NCI-H2029 treated with DMSO at 0.1 percent for 48 hours (cell line): ENCODE measurements at regions not wholly inside any gene's neighbourhood (a gene's known extent, or its start where the extent isn't known, plus 50 kb on each side); places are given as distances from the start of the nearest gene placed in this dataset.

Source experiments
- DNase-seq: peaks from one replicate; lab custom pipeline; 2025; lab: John Stamatoyannopoulos, UW

- no peak for DNase-seq
Measured at GRCh38 chr3:117611211-117611610, 901.6 kb downstream of the TUSC7 start.

GRCh38 chr3:117616227-117616626 lies 906.6 kb downstream of the TUSC7 start:
- no peak for DNase-seq

GRCh38 chr3:117617906-117618305 lies 908.3 kb downstream of the TUSC7 start:
- DNase-seq = no peak

GRCh38 chr3:117618462-117618861 lies 908.9 kb downstream of the TUSC7 start:
- no peak for DNase-seq

- DNase-seq = no peak
Measured at GRCh38 chr3:117619805-117620204, 910.2 kb downstream of the TUSC7 start.

DNA sequence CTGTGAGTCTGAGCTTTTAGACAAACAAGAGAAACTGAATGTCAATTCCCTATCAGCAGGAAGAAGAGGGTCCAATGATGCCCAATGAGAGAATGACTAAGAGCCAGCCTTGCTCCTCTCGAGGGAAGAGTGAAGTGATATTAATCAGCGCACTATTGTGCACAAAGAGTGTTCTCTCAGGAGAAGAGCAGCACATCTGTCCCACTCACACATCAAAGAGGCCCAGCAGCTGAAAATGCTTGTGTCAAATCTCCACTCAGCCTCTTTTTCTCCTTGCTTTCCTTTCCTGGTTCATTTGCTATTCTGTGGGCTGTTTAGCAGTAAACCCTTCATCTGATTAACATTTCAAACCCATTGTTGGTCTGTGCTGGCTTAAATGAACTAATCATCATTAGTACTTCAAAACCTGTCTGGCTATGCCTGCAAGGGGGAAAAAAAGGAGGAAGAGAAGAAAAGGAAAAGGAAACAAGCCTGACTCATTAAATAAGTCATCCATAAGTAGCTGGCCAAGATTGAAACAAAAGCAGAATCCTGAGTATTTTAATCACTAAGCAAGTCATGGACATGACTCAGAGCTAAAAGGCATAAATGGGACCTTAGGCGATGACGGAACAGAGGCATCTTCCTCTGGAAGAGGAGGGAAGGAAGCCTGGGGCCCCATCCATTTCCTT lies 912.7 kb downstream of the TUSC7 start:
- no peak for DNase-seq

DNA sequence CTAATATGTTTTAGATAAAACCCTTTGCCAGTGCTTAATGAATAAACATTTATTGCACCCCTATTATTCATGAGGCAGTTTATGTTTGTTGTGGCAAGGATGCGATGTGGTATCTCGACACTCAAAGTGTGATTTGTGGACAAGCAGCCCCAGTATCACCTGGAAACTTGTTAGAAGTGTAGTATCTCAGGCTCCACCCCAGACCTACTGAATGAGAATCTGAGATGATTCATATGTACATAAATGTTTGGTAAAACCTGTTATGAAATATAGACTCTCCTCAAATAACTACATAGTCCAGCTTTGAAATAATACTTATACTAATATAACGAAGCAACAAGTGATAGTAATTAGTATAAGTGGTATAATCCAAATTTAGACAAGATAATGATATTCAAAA lies 914.8 kb downstream of the TUSC7 start:
- no peak for DNase-seq

- no peak for DNase-seq
Measured at GRCh38 chr3:117625174-117625573, 915.6 kb downstream of the TUSC7 start.

DNA sequence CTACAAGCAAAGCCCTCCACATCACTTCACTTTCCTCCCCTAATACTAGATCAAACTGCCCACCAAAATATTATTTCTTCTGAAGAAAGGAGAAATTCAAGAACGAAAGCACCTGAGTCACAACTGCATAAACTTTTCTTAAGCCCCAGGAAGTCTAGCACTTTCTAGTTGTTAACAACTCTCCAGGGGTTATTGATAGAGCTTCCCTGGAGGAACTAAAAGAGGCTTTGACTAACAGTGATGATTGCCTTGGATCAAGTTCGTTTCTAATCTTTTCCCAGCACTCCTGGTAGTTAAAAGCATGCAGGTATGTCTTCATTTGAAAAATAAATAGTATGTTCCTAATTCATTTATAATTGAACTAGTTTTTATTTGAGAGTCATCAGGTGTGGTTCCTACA lies 917.0 kb downstream of the TUSC7 start:
- no peak for DNase-seq

DNA sequence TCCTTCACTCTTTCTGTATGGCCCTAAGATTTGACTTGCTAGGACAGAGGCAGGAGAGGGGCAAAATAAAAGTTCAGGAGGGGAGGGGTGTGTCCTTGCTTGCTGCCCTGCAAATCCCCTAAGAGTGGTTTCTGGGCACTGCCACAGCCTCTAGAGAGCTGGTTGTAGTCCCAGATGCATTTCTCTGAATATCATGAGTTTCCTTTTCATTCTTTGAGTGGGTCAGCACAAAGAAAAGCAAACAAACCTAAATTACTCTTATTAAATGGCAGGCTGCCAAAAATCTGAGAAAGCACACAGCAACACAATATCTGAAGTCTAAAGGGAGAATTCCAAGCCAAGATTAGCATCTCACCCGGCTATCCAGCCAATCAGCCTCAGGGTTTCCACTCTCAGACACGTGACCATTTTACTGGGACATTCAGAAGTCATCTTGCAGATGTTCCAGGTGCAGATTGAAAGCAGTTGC lies 919.3 kb downstream of the TUSC7 start:
- DNase-seq = peak; percentile 90

- DNase-seq = no peak
Measured at GRCh38 chr3:117629505-117629904, 919.9 kb downstream of the TUSC7 start.

DNA sequence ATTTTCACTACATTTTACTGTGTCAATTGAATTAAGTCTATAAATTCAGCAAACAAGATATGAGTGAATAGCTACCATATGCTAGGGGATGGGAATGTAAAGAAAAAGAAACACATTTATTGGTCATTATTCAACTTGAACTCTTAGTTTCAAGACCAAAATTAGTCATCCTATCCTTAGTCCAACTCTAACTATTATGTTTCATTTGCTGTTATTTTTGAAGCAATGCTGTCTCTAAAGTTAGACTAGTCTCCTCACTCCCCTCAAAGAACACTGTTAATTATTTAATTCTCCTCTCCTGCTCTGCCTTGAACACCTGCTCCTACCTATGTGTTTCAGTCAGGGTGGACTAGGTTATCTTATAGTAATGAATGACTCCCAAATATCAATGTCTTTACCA lies 920.9 kb downstream of the TUSC7 start:
- DNase-seq = no peak

DNA sequence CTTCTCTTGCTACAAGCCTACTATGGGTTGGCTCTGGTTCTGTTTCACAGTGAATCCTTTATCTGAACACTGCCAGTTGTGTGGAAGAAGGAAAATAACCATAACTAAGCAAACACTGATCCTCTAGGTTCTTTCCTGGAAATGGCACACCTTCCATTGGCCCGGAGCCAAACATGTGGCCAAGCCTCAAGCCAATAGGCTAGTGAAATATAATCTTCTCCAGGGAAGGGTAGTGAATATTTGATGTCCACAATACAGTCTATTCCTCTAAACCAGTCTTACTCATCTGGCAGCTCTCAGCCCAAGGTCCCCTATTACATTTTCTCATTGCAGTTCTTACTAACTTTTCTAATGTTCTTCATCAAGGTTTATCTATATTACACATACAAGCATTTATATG lies 921.3 kb downstream of the TUSC7 start:
- DNase-seq = peak; percentile 74

DNA sequence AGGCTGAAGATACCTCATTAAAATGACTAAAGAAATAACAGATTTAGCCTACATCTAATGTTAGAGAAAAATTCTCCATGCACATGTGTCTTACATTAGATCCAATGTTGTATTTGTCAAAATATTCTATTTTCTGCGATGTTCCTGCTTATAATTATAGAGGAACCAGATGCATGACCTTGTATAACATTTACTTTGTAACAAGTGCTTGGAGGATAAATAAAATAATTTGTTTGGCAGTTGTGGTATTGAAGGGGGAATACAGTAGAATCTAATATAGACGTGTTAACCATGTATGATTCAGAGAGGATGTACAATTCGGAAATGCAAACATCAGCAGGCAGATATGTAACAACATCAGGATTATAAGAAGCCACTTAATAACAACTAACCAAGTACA lies 922.2 kb downstream of the TUSC7 start:
- DNase-seq = no peak

- DNase-seq = no peak
Measured at GRCh38 chr3:117632191-117632590, 922.6 kb downstream of the TUSC7 start.

- DNase-seq = no peak
Measured at GRCh38 chr3:117633207-117633606, 923.6 kb downstream of the TUSC7 start.

DNA sequence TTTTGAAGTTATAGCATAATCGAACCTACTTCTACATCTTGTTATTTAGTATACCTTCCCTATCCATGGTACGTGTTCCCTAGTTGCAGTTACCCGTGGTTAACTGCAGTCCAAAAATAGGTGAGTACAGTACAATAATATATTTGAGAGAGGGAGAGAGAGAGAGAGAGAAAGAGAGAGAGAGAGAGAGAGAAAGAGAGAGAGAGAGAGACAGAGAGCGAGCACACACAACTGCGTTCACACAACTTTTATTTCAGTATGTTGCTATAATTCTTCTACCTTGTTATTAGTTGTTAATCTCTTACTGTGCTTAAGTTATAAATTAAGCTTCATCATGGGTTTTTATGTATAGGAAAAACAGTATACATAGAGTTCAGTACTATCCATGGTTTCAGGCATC lies 928.1 kb downstream of the TUSC7 start:
- DNase-seq = no peak

DNA sequence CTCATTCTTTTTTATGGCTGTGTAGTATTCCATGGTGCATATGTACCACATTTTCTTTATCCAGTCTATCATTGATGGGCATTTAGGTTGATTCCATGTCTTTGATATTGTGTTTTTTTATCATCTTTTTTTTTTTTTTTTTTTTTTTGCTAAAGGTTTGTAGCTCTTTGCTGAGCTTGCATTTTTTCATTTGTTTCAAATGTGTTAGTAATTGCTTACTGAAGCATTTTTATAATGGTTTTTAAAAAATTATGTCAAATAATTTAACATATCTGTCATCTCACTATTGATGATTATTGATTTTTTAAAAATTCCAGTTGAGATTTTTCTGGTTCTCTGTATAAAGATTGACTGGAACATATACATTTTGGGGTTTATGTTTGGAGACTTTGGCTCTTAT lies 934.6 kb downstream of the TUSC7 start:
- DNase-seq = no peak

- peak; percentile 43 for DNase-seq
Measured at GRCh38 chr3:117645561-117646242, 936.1 kb downstream of the TUSC7 start.

DNA sequence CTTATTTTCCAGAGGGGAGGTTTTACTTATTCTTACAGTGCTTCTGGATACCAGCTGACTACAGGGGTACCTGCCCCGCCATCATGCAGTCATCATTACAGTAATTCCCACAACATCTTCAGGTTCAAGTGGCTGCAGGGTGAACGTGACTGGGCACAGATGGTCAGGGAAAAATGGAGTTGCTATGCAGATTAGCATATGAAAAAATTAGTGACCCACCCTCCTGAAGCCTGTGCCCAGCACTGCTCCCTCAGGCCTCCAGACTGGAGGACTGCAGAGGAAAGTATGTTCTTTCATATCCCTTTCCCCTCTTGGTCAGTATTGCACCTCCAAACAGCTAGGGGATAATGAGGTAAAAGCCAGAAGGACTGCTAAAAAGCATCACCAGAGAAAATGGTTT lies 937.9 kb downstream of the TUSC7 start:
- no peak for DNase-seq

- no peak for DNase-seq
Measured at GRCh38 chr3:117651246-117651645, 941.7 kb downstream of the TUSC7 start.

- no peak for DNase-seq
Measured at GRCh38 chr3:117656391-117656790, 946.8 kb downstream of the TUSC7 start.

- DNase-seq = no peak
Measured at GRCh38 chr3:117657278-117657677, 947.7 kb downstream of the TUSC7 start.
